ENCODE measurements at regions not wholly inside any gene's neighbourhood (a gene's known extent, or its start where the extent isn't known, plus 50 kb on each side); places are given as distances from the start of the nearest gene placed in this dataset.

GRCh38 chr6:19261642-19262041 is 575.5 kb upstream of the ID4 start:
- FAIRE-seq (no peak), DNase-seq (ENCODE audit: insufficient read length, low spot score) (no peak)

GRCh38 chr6:19268117-19268516 is 569.1 kb upstream of the ID4 start:
- no peak for FAIRE-seq
- no peak for DNase-seq (ENCODE audit: insufficient read length, low spot score)
- no peak for TF ChIP-seq POLR2AphosphoS5 (IDR thresholded peaks at IDR 0.05; ENCODE audit: low read depth, low read length)
- TF ChIP-seq POU2F2 (IDR thresholded peaks at IDR 0.05; ENCODE audit: low read depth, low read length), result no peak
- TF ChIP-seq POLR2A (IDR thresholded peaks at IDR 0.05; ENCODE audit: low read depth, low read length), result no peak
- TF ChIP-seq SPI1 (IDR thresholded peaks at IDR 0.05; ENCODE audit: low read depth, low read length), result no peak
- TF ChIP-seq PAX5 (IDR thresholded peaks at IDR 0.05; ENCODE audit: insufficient read depth, low read length, severe bottlenecking), result no peak
- no peak for TF ChIP-seq TAF1 (IDR thresholded peaks at IDR 0.05; ENCODE audit: low read depth, low read length)

More at GRCh38 chr6:19261642-19262041, 575.5 kb upstream of the ID4 start:
- TF ChIP-seq PAX5 (IDR thresholded peaks at IDR 0.05; ENCODE audit: insufficient read depth, low read length, severe bottlenecking) (no peak), POLR2AphosphoS5 (IDR thresholded peaks at IDR 0.05; ENCODE audit: low read depth, low read length) (no peak), POU2F2 (IDR thresholded peaks at IDR 0.05; ENCODE audit: low read depth, low read length) (no peak), SPI1 (IDR thresholded peaks at IDR 0.05; ENCODE audit: low read depth, low read length) (no peak), TAF1 (IDR thresholded peaks at IDR 0.05; ENCODE audit: low read depth, low read length) (no peak), POLR2A (IDR thresholded peaks at IDR 0.05; ENCODE audit: low read depth, low read length) (no peak)

GRCh38 chr6:19268718-19269117 is 568.5 kb upstream of the ID4 start:
- no peak for FAIRE-seq
- no peak for DNase-seq (ENCODE audit: insufficient read length, low spot score)
- TF ChIP-seq POU2F2 (IDR thresholded peaks at IDR 0.05; ENCODE audit: low read depth, low read length) (no peak), POLR2A (IDR thresholded peaks at IDR 0.05; ENCODE audit: low read depth, low read length) (no peak), PAX5 (IDR thresholded peaks at IDR 0.05; ENCODE audit: insufficient read depth, low read length, severe bottlenecking) (no peak), TAF1 (IDR thresholded peaks at IDR 0.05; ENCODE audit: low read depth, low read length) (no peak), POLR2AphosphoS5 (IDR thresholded peaks at IDR 0.05; ENCODE audit: low read depth, low read length) (no peak), SPI1 (IDR thresholded peaks at IDR 0.05; ENCODE audit: low read depth, low read length) (no peak)

GRCh38 chr6:19269341-19269898 is 567.8 kb upstream of the ID4 start:
- no peak for TF ChIP-seq POU2F2 (IDR thresholded peaks at IDR 0.05; ENCODE audit: low read depth, low read length)
- no peak for TF ChIP-seq TAF1 (IDR thresholded peaks at IDR 0.05; ENCODE audit: low read depth, low read length)
- no peak for TF ChIP-seq POLR2A (IDR thresholded peaks at IDR 0.05; ENCODE audit: low read depth, low read length)
- no peak for TF ChIP-seq POLR2AphosphoS5 (IDR thresholded peaks at IDR 0.05; ENCODE audit: low read depth, low read length)
- no peak for TF ChIP-seq PAX5 (IDR thresholded peaks at IDR 0.05; ENCODE audit: insufficient read depth, low read length, severe bottlenecking)
- no peak for FAIRE-seq
- no peak for DNase-seq (ENCODE audit: insufficient read length, low spot score)

- FAIRE-seq (no peak), DNase-seq (ENCODE audit: insufficient read length, low spot score) (no peak)
- TF ChIP-seq POLR2AphosphoS5 (IDR thresholded peaks at IDR 0.05; ENCODE audit: low read depth, low read length) (no peak), PAX5 (IDR thresholded peaks at IDR 0.05; ENCODE audit: insufficient read depth, low read length, severe bottlenecking) (no peak), POLR2A (IDR thresholded peaks at IDR 0.05; ENCODE audit: low read depth, low read length) (no peak)
Observed at GRCh38 chr6:19270616-19271015, 566.6 kb upstream of the ID4 start.

- DNase-seq (ENCODE audit: insufficient read length, low spot score) (no peak), FAIRE-seq (no peak)
- TF ChIP-seq SPI1 (IDR thresholded peaks at IDR 0.05; ENCODE audit: low read depth, low read length) (no peak), POU2F2 (IDR thresholded peaks at IDR 0.05; ENCODE audit: low read depth, low read length) (no peak), POLR2AphosphoS5 (IDR thresholded peaks at IDR 0.05; ENCODE audit: low read depth, low read length) (no peak), TAF1 (IDR thresholded peaks at IDR 0.05; ENCODE audit: low read depth, low read length) (no peak), PAX5 (IDR thresholded peaks at IDR 0.05; ENCODE audit: insufficient read depth, low read length, severe bottlenecking) (no peak), POLR2A (IDR thresholded peaks at IDR 0.05; ENCODE audit: low read depth, low read length) (no peak)
Observed at GRCh38 chr6:19279273-19279684, 557.9 kb upstream of the ID4 start.

- no peak for TF ChIP-seq POU2F2 (IDR thresholded peaks at IDR 0.05; ENCODE audit: low read depth, low read length)
- TF ChIP-seq POLR2AphosphoS5 (IDR thresholded peaks at IDR 0.05; ENCODE audit: low read depth, low read length), result no peak
- TF ChIP-seq SPI1 (IDR thresholded peaks at IDR 0.05; ENCODE audit: low read depth, low read length), result no peak
- TF ChIP-seq TAF1 (IDR thresholded peaks at IDR 0.05; ENCODE audit: low read depth, low read length), result no peak
- no peak for TF ChIP-seq PAX5 (IDR thresholded peaks at IDR 0.05; ENCODE audit: insufficient read depth, low read length, severe bottlenecking)
- no peak for TF ChIP-seq POLR2A (IDR thresholded peaks at IDR 0.05; ENCODE audit: low read depth, low read length)
- no peak for FAIRE-seq
- no peak for DNase-seq (ENCODE audit: insufficient read length, low spot score)
Observed at GRCh38 chr6:19287928-19288327, 549.2 kb upstream of the ID4 start.

GRCh38 chr6:19289457-19289856 is 547.7 kb upstream of the ID4 start:
- no peak for FAIRE-seq
- DNase-seq (ENCODE audit: insufficient read length, low spot score), result no peak
- TF ChIP-seq TAF1 (IDR thresholded peaks at IDR 0.05; ENCODE audit: low read depth, low read length) (no peak), POU2F2 (IDR thresholded peaks at IDR 0.05; ENCODE audit: low read depth, low read length) (no peak), PAX5 (IDR thresholded peaks at IDR 0.05; ENCODE audit: insufficient read depth, low read length, severe bottlenecking) (no peak), POLR2AphosphoS5 (IDR thresholded peaks at IDR 0.05; ENCODE audit: low read depth, low read length) (no peak), SPI1 (IDR thresholded peaks at IDR 0.05; ENCODE audit: low read depth, low read length) (no peak), POLR2A (IDR thresholded peaks at IDR 0.05; ENCODE audit: low read depth, low read length) (no peak)

- FAIRE-seq, result no peak
- no peak for DNase-seq (ENCODE audit: insufficient read length, low spot score)
- TF ChIP-seq POU2F2 (IDR thresholded peaks at IDR 0.05; ENCODE audit: low read depth, low read length) (no peak), SPI1 (IDR thresholded peaks at IDR 0.05; ENCODE audit: low read depth, low read length) (no peak), PAX5 (IDR thresholded peaks at IDR 0.05; ENCODE audit: insufficient read depth, low read length, severe bottlenecking) (no peak), POLR2AphosphoS5 (IDR thresholded peaks at IDR 0.05; ENCODE audit: low read depth, low read length) (no peak), POLR2A (IDR thresholded peaks at IDR 0.05; ENCODE audit: low read depth, low read length) (no peak), TAF1 (IDR thresholded peaks at IDR 0.05; ENCODE audit: low read depth, low read length) (no peak)
Observed at GRCh38 chr6:19297880-19298279, 539.3 kb upstream of the ID4 start.

GRCh38 chr6:19298421-19298820 is 538.7 kb upstream of the ID4 start:
- no peak for FAIRE-seq

More at GRCh38 chr6:19298421-19298820, 538.7 kb upstream of the ID4 start:
- TF ChIP-seq PAX5 (IDR thresholded peaks at IDR 0.05; ENCODE audit: insufficient read depth, low read length, severe bottlenecking) (no peak), POU2F2 (IDR thresholded peaks at IDR 0.05; ENCODE audit: low read depth, low read length) (no peak), TAF1 (IDR thresholded peaks at IDR 0.05; ENCODE audit: low read depth, low read length) (no peak), POLR2A (IDR thresholded peaks at IDR 0.05; ENCODE audit: low read depth, low read length) (no peak), SPI1 (IDR thresholded peaks at IDR 0.05; ENCODE audit: low read depth, low read length) (no peak), POLR2AphosphoS5 (IDR thresholded peaks at IDR 0.05; ENCODE audit: low read depth, low read length) (no peak)
- no peak for DNase-seq (ENCODE audit: insufficient read length, low spot score)
